GM10248 (cell line): ENCODE measurements at regions not wholly inside any gene's neighbourhood (a gene's known extent, or its start where the extent isn't known, plus 50 kb on each side); places are given as distances from the start of the nearest gene placed in this dataset.

Experiments
- CTCF ChIA-PET: fragments of 300-600 bp; sonication (Branson Sonifier 250); formaldehyde crosslinking; extraction: SDS; loops from one replicate; lab custom pipeline; 2021; ENCODE audit warnings: antibody characterized with exemption; lab: Yijun Ruan, JAX
- POLR2A ChIA-PET: fragments of 350-650 bp; sonication (Branson Sonifier 250); formaldehyde crosslinking; extraction: SDS; loops from one replicate; lab custom pipeline; 2020; ENCODE audit warnings: antibody characterized with exemption; lab: Yijun Ruan, JAX
- DNase-seq: peaks from one replicate; pipeline ENCODE4 v3.0.0; 2012; ENCODE audit errors: extremely low spot score
- TF ChIP-seq, protein P1 (sequence below): IDR thresholded peaks from 2 replicates; pipeline ENCODE4 v1.5.1; 2012; ENCODE audit warnings: mild to moderate bottlenecking, low read depth; ENCODE audit errors: extremely low read depth, missing control alignments, control extremely low read depth

DNA sequence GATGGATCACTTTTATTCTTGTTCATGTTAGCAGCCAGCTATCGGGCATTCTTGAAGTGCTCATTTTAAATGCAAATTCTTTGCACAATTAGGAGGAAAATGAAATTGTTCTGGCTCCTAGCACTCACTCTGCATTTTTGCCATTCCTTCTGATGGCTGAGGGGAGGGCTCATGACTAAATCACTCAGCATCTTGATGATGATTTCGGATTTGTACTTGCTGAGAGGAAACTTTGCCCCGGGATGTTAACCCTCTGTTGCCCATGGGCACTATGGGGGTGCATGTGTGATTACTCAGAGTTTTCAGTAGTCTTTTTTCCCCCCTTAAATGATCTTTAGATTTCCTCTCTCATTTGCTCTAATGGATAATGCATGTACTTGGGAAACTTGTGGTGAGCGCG lies 299.6 kb upstream of the C2CD4B start:
- ChIA-PET CTCF (no interaction called here), POLR2A (no interaction called here)
- no peak for DNase-seq

DNA sequence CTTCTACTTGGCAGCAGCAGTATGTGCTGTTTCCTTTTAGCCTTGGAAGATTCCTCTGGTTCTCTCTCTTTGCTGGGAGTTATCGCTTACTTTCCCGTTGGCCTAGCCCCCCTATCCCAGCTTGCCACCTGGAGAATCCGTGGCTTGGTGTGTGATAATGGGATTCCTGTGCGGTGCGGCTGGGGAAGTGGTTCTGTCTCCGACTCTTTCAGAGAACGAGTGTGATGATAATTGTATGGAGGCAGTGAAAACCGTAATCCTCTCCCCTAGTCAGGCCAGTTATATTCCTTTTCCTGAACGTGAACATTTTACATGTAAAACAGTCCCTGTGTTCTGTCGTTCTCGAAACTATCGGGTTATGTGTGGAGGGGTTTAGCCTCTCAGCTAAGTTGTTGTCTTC lies 300.1 kb upstream of the C2CD4B start:
- TF ChIP-seq, protein P1, sequence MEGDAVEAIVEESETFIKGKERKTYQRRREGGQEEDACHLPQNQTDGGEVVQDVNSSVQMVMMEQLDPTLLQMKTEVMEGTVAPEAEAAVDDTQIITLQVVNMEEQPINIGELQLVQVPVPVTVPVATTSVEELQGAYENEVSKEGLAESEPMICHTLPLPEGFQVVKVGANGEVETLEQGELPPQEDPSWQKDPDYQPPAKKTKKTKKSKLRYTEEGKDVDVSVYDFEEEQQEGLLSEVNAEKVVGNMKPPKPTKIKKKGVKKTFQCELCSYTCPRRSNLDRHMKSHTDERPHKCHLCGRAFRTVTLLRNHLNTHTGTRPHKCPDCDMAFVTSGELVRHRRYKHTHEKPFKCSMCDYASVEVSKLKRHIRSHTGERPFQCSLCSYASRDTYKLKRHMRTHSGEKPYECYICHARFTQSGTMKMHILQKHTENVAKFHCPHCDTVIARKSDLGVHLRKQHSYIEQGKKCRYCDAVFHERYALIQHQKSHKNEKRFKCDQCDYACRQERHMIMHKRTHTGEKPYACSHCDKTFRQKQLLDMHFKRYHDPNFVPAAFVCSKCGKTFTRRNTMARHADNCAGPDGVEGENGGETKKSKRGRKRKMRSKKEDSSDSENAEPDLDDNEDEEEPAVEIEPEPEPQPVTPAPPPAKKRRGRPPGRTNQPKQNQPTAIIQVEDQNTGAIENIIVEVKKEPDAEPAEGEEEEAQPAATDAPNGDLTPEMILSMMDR: no peak
- ChIA-PET POLR2A (no interaction called here), CTCF (no interaction called here)
- DNase-seq: no peak

More for the DNA sequence above, 299.6 kb upstream of the C2CD4B start:
- TF ChIP-seq, protein P1: no peak

DNA sequence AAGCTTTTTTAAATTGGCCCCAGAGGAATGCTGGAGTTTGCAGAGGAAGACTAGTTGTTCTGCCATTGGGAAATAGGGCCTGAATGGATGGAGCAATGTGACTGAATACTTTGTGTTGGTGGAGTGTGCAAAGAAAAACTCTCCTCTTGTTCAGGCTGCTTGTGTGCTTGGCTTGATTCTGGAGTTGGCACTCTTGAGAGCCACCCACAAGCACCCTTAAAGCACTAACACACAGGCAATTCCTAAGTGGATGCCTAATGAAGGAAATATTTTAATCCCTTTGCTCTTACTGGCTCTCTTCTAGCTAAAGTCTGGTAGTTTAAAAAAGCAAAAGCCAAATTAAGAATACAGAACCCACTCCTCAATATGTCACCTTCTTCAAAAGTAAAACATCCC lies 304.4 kb upstream of the C2CD4B start:
- CTCF ChIA-PET: interaction anchor here (1.4 to 2.0 kb wide), 2 partner anchors 12 to 14 kb away, joined by 4 to 6 read pairs; no protein-coding TSS in a partner anchor
- POLR2A ChIA-PET: no interaction called here
- TF ChIP-seq, protein P1: no peak
- DNase-seq: no peak

DNA sequence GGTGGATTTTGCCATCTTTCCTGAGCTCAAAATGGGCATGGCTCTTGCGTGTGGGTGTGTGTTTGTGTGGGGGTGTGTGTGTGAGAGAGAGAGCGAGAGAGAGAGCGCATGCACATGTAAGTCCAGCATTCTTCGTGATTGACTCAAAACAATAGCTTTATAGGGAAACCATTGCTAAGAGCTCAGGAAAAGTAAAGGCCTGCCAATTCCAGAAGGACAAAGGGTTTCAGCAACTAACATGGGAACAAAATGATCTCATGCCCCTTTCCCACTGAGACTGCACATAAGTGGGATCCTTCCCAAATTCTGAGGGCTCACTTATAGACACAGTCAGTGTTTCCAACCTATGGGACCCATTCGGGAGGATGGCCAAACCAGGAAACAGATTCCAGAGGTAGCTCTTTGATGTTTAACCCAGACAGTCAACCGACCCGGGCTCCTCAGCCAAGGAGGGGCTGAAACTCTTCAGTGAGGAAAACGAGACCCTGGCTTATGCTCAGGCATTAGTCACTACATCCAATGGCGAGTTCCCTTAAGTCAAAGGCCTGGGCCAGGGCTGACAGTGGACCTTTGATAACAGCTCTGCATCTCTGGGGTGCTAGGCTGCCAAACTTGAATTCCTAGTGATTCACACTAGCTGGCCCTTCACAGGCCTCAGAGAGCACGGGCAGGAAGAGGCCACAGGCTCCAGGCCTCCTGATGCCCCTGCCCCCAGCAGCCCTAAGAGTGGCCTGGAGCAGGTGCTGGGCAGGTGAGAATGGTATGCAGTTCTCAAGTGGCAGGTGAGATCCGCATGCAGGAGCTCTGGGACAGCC lies 305.0 kb upstream of the C2CD4B start:
- CTCF ChIA-PET: interaction anchor here (1.4 to 2.0 kb wide), 3 partner anchors 11 to 39 kb away, joined by 3 to 6 read pairs (median 4); no protein-coding TSS in a partner anchor
- no peak for DNase-seq
- POLR2A ChIA-PET: no interaction called here
- TF ChIP-seq, protein P1: no peak

DNA sequence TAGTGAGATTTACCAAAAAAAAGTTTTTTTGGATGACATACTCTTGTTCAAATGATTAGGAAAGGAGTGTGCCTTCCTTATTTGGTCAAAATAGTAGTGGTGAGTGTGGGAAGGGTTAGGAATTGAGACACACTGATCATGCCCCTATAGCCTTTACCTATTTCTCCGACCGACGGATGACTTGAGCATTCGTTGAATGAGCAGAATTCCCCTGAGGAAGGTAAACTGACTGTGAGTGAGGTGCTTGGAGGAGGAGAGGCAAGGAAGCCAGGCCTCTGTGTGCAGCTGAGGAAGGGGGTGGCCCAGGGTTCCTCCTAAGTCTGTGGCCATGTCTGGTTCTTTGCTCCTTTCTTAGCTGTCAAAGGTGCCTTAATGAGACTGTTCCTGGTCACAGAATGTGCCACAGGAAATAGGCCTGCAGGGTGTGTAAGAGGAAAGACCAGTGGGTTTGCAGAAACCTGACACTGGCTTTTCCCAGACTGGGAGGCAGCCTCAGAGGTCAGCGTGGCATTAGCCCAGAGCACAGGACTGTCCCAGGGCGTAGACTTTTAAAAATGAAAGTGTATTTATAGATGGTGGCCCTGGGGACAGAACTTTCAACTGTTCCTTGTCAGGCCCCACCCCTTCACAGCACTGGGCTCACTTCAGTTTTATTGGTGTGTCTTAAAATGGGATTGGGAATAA lies 307.7 kb upstream of the C2CD4B start:
- DNase-seq: no peak
- POLR2A ChIA-PET: no interaction called here
- TF ChIP-seq, protein P1: no peak
- CTCF ChIA-PET: no interaction called here

DNA sequence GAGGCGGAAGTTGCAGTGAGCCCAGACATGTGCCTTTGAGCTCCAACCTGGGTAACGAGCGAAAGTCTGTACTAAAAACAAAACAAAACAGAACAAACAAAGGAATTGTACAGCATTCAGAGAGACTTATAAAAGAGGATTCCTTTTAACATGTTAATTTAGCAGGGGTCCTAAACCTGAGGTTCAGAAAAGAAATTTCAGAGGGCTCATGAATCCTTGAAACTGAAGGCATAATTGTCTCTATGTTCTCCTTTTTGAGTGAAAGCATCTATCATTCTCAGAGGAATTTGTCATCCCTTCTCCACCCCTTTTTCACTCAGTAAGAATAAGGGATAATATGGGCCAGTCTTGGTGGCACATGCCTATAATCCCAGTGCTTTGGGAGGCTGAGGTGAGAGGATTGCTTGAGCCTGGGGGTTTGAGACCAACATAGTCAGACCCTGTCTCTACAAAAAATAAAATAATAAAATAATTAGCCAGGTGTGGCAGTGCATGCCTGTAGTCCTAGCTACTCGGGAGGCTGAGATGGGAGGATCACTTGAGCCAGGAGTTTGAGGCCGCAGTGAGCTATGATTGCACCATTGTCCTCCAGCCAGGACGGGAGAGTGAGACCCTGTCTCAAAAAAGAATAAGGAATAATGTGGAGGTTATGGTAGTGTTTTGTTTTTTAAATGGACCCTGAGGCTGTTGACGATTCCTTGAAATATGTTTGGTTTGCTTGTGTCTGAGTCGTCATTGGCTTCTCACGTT lies 309.1 kb upstream of the C2CD4B start:
- DNase-seq: no peak
- ChIA-PET POLR2A (no interaction called here), CTCF (no interaction called here)
- TF ChIP-seq, protein P1: no peak
